GM19238 (cell line): ENCODE measurements at regions not wholly inside any gene's neighbourhood (a gene's known extent, or its start where the extent isn't known, plus 50 kb on each side); places are given as distances from the start of the nearest gene placed in this dataset.

Experiments
- DNase-seq: peaks from one replicate; pipeline ENCODE4 v3.0.0; 2011; ENCODE audit warnings: low spot score; ENCODE audit not compliant: insufficient read length

GRCh38 chr2:19235308-19235707, 123.1 kb downstream of the OSR1 start:
- no peak for DNase-seq

- DNase-seq: no peak
Measured at GRCh38 chr2:19232312-19232711, 126.1 kb downstream of the OSR1 start.

- DNase-seq: no peak
Measured at GRCh38 chr2:19231625-19232024, 126.8 kb downstream of the OSR1 start.

- DNase-seq: no peak
Measured at GRCh38 chr2:19230626-19231025, 127.8 kb downstream of the OSR1 start.

- DNase-seq: no peak
Measured at GRCh38 chr2:19228715-19229114, 129.7 kb downstream of the OSR1 start.

- no peak for DNase-seq
Measured at GRCh38 chr2:19228181-19228593, 130.2 kb downstream of the OSR1 start.

- no peak for DNase-seq
Measured at GRCh38 chr2:19226871-19227270, 131.6 kb downstream of the OSR1 start.

GRCh38 chr2:19226386-19226785, 132.0 kb downstream of the OSR1 start:
- DNase-seq: no peak

GRCh38 chr2:19225931-19226330, 132.5 kb downstream of the OSR1 start:
- no peak for DNase-seq

- no peak for DNase-seq
Measured at GRCh38 chr2:19225126-19225525, 133.3 kb downstream of the OSR1 start.

- DNase-seq: no peak
Measured at GRCh38 chr2:19224486-19224885, 133.9 kb downstream of the OSR1 start.

- DNase-seq: no peak
Measured at GRCh38 chr2:19224011-19224410, 134.4 kb downstream of the OSR1 start.

GRCh38 chr2:19219060-19219459, 139.4 kb downstream of the OSR1 start:
- DNase-seq: no peak

GRCh38 chr2:19218166-19218565, 140.3 kb downstream of the OSR1 start:
- no peak for DNase-seq

GRCh38 chr2:19216676-19217602, 141.5 kb downstream of the OSR1 start:
- no peak for DNase-seq

GRCh38 chr2:19216238-19216637, 142.2 kb downstream of the OSR1 start:
- DNase-seq: no peak

GRCh38 chr2:19214682-19215391, 143.6 kb downstream of the OSR1 start:
- no peak for DNase-seq

GRCh38 chr2:19209575-19210341, 148.7 kb downstream of the OSR1 start:
- DNase-seq: no peak

GRCh38 chr2:19208479-19209199, 149.8 kb downstream of the OSR1 start:
- DNase-seq: no peak

GRCh38 chr2:19207452-19207851, 151.0 kb downstream of the OSR1 start:
- DNase-seq: no peak

- DNase-seq: no peak
Measured at GRCh38 chr2:19205983-19206533, 152.4 kb downstream of the OSR1 start.
